Mucosa of rectum (tissue), 2 donors: ENCODE measurements at regions not wholly inside any gene's neighbourhood (a gene's known extent, or its start where the extent isn't known, plus 50 kb on each side); places are given as distances from the start of the nearest gene placed in this dataset.

ENCODE experiments used
- H3K27ac ChIP-seq, 2 donors: one replicate each; pipeline ENCODE4 v1.7.0; 2013; ENCODE audit warnings: inconsistent platforms in 2 of 2, low read depth in 2 of 2, low read length in 2 of 2
- H3K27me3 ChIP-seq, 2 donors: one replicate each; pipeline ENCODE4 v1.7.0; 2013; ENCODE audit warnings: low read length in 2 of 2; ENCODE audit not compliant: control insufficient read depth in 2 of 2, insufficient read depth in 2 of 2
- H3K36me3 ChIP-seq, 2 donors: one replicate each; pipeline ENCODE4 v1.7.0; 2013; ENCODE audit warnings: low read length in 2 of 2; ENCODE audit not compliant: control insufficient read depth in 2 of 2, insufficient read depth in 2 of 2
- H3K4me1 ChIP-seq, 2 donors: one replicate each; pipeline ENCODE4 v1.7.0; 2013; ENCODE audit warnings: low read length in 2 of 2, mild to moderate bottlenecking in 1 of 2; ENCODE audit not compliant: control insufficient read depth in 2 of 2, insufficient read depth in 2 of 2
- H3K4me3 ChIP-seq, 2 donors: one replicate each; pipeline ENCODE4 v1.7.0; 2013; ENCODE audit warnings: low read length in 2 of 2
- H3K9ac ChIP-seq, 2 donors: one replicate each; pipeline ENCODE4 v1.7.0; 2013; ENCODE audit warnings: low read length in 2 of 2, low read depth in 1 of 2, mild to moderate bottlenecking in 1 of 2
- H3K9me3 ChIP-seq, 2 donors: one replicate each; pipeline ENCODE4 v1.7.0; 2013; ENCODE audit warnings: low read length in 2 of 2; ENCODE audit not compliant: control insufficient read depth in 2 of 2
- donor health status: healthy.
- donor health status: Normal muscosa, but diverticular disease.

- H3K9me3 ChIP-seq, result no peaks in the 10 kb centered on the region
- no peak overlapping the region for H3K27ac ChIP-seq
- H3K36me3 ChIP-seq, result no peaks in the 10 kb centered on the region
- no peaks in the 10 kb centered on the region for H3K27me3 ChIP-seq
- H3K4me1 ChIP-seq, result no peaks in the 10 kb centered on the region
- H3K9ac ChIP-seq, result no peak overlapping the region
- no peak overlapping the region for H3K4me3 ChIP-seq
These were observed 289.0 kb downstream of the C4orf33 start for GRCh38 chr4:129384974-129385373.

DNA sequence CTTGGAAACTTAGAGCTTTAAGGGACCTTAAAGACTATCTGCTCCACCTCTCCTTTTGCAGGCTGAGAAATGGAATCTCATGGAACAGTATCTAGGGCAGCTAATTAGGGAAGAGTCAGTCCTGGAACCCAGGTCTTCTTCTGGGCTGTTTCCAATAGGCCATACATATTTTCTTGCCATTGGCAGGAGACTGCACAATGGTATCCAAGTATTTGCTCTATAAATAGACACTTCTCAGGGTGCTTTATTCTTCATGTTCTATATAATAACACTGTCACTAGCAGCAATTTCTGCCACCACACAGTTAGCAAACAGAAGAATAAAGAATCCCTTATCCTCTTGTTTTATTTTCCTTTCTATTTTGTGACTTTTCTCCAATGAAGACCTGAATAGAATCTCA is 291.7 kb downstream of the C4orf33 start:
- Histone ChIP-seq H3K4me1 (no peaks in the 10 kb centered on the region), H3K27me3 (no peaks in the 10 kb centered on the region), H3K9ac (no peak overlapping the region), H3K9me3 (no peaks in the 10 kb centered on the region), H3K36me3 (no peaks in the 10 kb centered on the region), H3K4me3 (no peak overlapping the region), H3K27ac (no peak overlapping the region)

DNA sequence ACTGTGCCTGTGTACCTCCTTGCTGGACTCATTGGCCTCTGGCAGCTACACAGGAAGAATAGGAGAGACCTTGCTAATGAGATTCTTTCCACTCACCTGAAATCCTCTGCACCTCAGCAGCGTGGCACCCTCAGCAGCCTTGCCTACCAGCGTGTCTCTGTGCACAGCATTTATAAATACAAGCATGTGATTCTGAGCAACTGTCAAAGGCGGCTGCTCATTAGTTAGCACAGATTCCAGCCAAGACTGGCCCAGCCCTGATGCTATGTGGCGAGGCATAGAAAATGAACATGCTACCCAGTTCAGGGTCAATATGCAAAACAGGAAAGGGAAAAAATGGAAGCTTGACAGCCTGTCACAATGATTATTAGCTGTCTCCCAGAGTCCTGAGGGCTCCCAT is 298.0 kb downstream of the C4orf33 start:
- Histone ChIP-seq H3K4me3 (no peak overlapping the region), H3K27ac (no peak overlapping the region), H3K9ac (no peak overlapping the region), H3K36me3 (no peaks in the 10 kb centered on the region), H3K27me3 (no peaks in the 10 kb centered on the region), H3K9me3 (no peaks in the 10 kb centered on the region), H3K4me1 (no peaks in the 10 kb centered on the region)

- H3K9me3 ChIP-seq, result no peaks in the 10 kb centered on the region
- no peak overlapping the region for H3K4me3 ChIP-seq
- H3K9ac ChIP-seq, result no peak overlapping the region
- H3K36me3 ChIP-seq, result no peaks in the 10 kb centered on the region
- H3K4me1 ChIP-seq, result no peaks in the 10 kb centered on the region
- H3K27me3 ChIP-seq, result no peaks in the 10 kb centered on the region
- H3K27ac ChIP-seq, result no peak overlapping the region
These were observed 298.7 kb downstream of the C4orf33 start for GRCh38 chr4:129394635-129395034.

GRCh38 chr4:129403848-129404247 is 307.9 kb downstream of the C4orf33 start:
- Histone ChIP-seq H3K27me3 (no peaks in the 10 kb centered on the region), H3K36me3 (no peaks in the 10 kb centered on the region), H3K9ac (no peak overlapping the region), H3K27ac (no peak overlapping the region), H3K4me3 (no peak overlapping the region), H3K9me3 (no peaks in the 10 kb centered on the region), H3K4me1 (no peaks in the 10 kb centered on the region)

DNA sequence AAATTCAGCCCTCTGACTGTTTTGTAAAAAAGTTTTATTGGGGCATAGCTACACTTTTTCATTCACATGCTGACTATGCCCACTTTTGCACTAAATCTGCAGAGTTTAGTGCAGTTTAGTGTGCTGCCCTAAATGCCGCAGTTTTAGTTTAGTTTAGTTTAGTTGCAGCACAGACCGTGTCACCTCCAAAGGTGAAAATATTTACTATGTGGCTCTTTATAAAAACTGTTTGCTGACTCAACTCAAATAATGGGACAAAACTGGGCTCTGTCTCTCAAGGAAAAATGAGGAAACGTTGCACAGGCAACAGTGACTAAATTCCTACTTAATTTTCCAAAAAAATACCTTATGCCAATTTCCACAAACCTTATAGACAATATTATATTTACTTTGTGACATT is 314.2 kb downstream of the C4orf33 start:
- no peak overlapping the region for H3K27ac ChIP-seq
- H3K9ac ChIP-seq, result no peak overlapping the region
- no peaks in the 10 kb centered on the region for H3K27me3 ChIP-seq
- H3K9me3 ChIP-seq, result no peaks in the 10 kb centered on the region
- H3K4me1 ChIP-seq, result no peaks in the 10 kb centered on the region
- no peaks in the 10 kb centered on the region for H3K36me3 ChIP-seq
- no peak overlapping the region for H3K4me3 ChIP-seq

GRCh38 chr4:129415004-129415403 is 319.1 kb downstream of the C4orf33 start:
- Histone ChIP-seq H3K9me3 (no peaks in the 10 kb centered on the region), H3K27ac (no peak overlapping the region), H3K9ac (no peak overlapping the region), H3K36me3 (no peaks in the 10 kb centered on the region), H3K4me3 (no peak overlapping the region), H3K4me1 (no peaks in the 10 kb centered on the region), H3K27me3 (peaks cover 0 to 3% of the 10 kb centered on the region in 2 donors)

- Histone ChIP-seq H3K4me1 (no peaks in the 10 kb centered on the region), H3K9ac (no peak overlapping the region), H3K36me3 (no peaks in the 10 kb centered on the region), H3K9me3 (no peaks in the 10 kb centered on the region), H3K4me3 (no peak overlapping the region), H3K27me3 (peaks cover 0 to 3% of the 10 kb centered on the region in 2 donors), H3K27ac (no peak overlapping the region)
These were observed 324.7 kb downstream of the C4orf33 start for GRCh38 chr4:129420637-129421036.

DNA sequence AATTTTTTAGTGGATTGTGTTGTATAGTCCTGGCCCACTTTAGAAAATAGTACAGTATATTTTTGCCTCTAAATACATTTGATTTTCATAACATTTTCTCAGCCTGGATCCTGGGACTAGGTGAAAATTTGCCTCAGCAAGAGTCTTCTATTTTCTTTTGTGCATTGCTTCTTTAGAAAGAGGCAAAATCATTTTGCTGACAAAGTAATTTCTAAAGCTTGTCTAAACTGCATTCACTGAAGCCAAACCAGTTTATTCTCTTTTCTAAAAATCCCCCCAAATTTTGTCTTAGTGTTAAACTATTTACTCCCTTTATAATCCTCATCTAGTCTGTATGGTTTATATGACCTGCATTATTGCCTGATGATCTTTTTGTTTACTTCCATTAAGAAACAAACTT is 326.3 kb downstream of the C4orf33 start:
- Histone ChIP-seq H3K4me3 (no peak overlapping the region), H3K4me1 (no peaks in the 10 kb centered on the region), H3K9ac (no peak overlapping the region), H3K27ac (no peak overlapping the region), H3K36me3 (no peaks in the 10 kb centered on the region), H3K27me3 (peaks cover 0 to 3% of the 10 kb centered on the region in 2 donors), H3K9me3 (no peaks in the 10 kb centered on the region)

DNA sequence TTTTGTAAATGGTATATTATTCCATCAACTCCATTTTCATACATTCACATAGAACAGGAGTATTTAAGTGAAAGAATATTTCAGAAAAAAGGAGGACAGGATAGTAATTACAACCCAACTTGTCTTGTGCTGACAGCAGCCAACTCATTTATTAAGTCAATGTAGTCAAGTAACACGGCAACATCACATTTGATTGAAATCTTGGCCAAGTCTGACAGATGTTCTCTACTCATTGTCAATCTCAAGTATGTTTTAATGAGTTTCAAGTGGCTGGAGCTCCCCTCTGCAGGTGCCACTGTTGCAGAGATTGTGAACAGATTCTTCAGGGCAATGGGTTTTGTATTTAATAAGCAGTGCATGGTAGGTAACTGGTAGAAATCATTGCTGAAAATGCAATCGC is 332.5 kb downstream of the C4orf33 start:
- no peak overlapping the region for H3K4me3 ChIP-seq
- no peak overlapping the region for H3K27ac ChIP-seq
- no peaks in the 10 kb centered on the region for H3K9me3 ChIP-seq
- no peaks in the 10 kb centered on the region for H3K36me3 ChIP-seq
- H3K9ac ChIP-seq, result no peak overlapping the region
- no peaks in the 10 kb centered on the region for H3K4me1 ChIP-seq
- H3K27me3 ChIP-seq, result no peaks in the 10 kb centered on the region
